GM23338 (cell line): ENCODE measurements at regions not wholly inside any gene's neighbourhood (a gene's known extent, or its start where the extent isn't known, plus 50 kb on each side); places are given as distances from the start of the nearest gene placed in this dataset.

ENCODE experiments used
- ATAC-seq: fragments of 200-7000 bp; cut with Tn5 transposase; 3 replicates; pipeline ENCODE4 v1.9.1; 2020
- DNase-seq: peaks from one replicate; pipeline ENCODE4 v3.0.0-alpha.2; 2015; ENCODE audit warnings: low spot score
- H2AFZ ChIP-seq: fragments of 200-600 bp; sonication (generic); 2 replicates; pipeline ENCODE4 v1.8.0; 2016; ENCODE audit warnings: antibody characterized with exemption, mild to moderate bottlenecking, moderate library complexity
- H3F3A ChIP-seq: fragments of 200-600 bp; sonication (generic); replicated peaks from 2 replicates; pipeline ENCODE4 v1.8.0; 2017; ENCODE audit warnings: antibody characterized with exemption, mixed run types, low read depth
- H3K27ac ChIP-seq: fragments of 200-600 bp; sonication (generic); 2 replicates; pipeline ENCODE4 v1.6.1; 2016; ENCODE audit warnings: low read depth
- H3K27me3 ChIP-seq: fragments of 200-600 bp; sonication (generic); 2 replicates; pipeline ENCODE4 v1.8.0; 2016; ENCODE audit warnings: mild to moderate bottlenecking, mixed run types, moderate library complexity; ENCODE audit not compliant: insufficient read depth
- H3K36me3 ChIP-seq: fragments of 200-600 bp; sonication (generic); 2 replicates; pipeline ENCODE4 v1.8.0; 2016; ENCODE audit warnings: mild to moderate bottlenecking; ENCODE audit not compliant: insufficient read depth
- H3K4me1 ChIP-seq: fragments of 200-600 bp; sonication (generic); 2 replicates; pipeline ENCODE4 v1.8.0; 2016; ENCODE audit warnings: mild to moderate bottlenecking, moderate library complexity; ENCODE audit not compliant: insufficient read depth
- H3K4me2 ChIP-seq: fragments of 200-600 bp; sonication (generic); 2 replicates; pipeline ENCODE4 v1.7.1; 2017; ENCODE audit warnings: mixed run types
- H3K4me3 ChIP-seq: fragments of 200-600 bp; sonication (generic); 2 replicates; pipeline ENCODE4 v1.6.1; 2016; ENCODE audit warnings: mixed run types
- H3K79me2 ChIP-seq: fragments of 200-600 bp; sonication (generic); replicated peaks from 2 replicates; pipeline ENCODE4 v1.8.0; 2017; ENCODE audit warnings: mild to moderate bottlenecking; ENCODE audit not compliant: insufficient read depth
- H3K9me2 ChIP-seq: fragments of 200-600 bp; sonication (generic); 2 replicates; pipeline ENCODE4 v1.8.0; 2017; ENCODE audit not compliant: insufficient read depth
- H4K20me1 ChIP-seq: fragments of 200-600 bp; sonication (generic); replicated peaks from 2 replicates; pipeline ENCODE4 v1.8.0; 2017; ENCODE audit warnings: mild to moderate bottlenecking; ENCODE audit not compliant: insufficient read depth
- H3K27ac Mint-ChIP-seq: 2 replicates; pipeline ENCODE4 v1.8.0; 2020; ENCODE audit warnings: inconsistent platforms, mild to moderate bottlenecking, moderate library complexity, mixed read lengths
- H3K27me3 Mint-ChIP-seq: 3 replicates; pipeline ENCODE4 v1.8.0; 2022; ENCODE audit warnings: low read depth, mild to moderate bottlenecking, moderate library complexity, mixed read lengths, inconsistent platforms; ENCODE audit not compliant: insufficient read depth, poor library complexity
- H3K36me3 Mint-ChIP-seq: 3 replicates; pipeline ENCODE4 v1.8.0; 2021; ENCODE audit warnings: low read depth, mild to moderate bottlenecking, inconsistent platforms, moderate library complexity, mixed read lengths
- H3K4me1 Mint-ChIP-seq: 3 replicates; pipeline ENCODE4 v1.8.0; 2020; ENCODE audit warnings: mild to moderate bottlenecking, inconsistent platforms, mixed read lengths
- H3K4me3 Mint-ChIP-seq: 3 replicates; pipeline ENCODE4 v1.8.0; 2021; ENCODE audit warnings: moderate library complexity, mild to moderate bottlenecking, inconsistent platforms, mixed read lengths
- H3K9me3 Mint-ChIP-seq: 3 replicates; pipeline ENCODE4 v1.8.0; 2020; ENCODE audit warnings: moderate library complexity, mild to moderate bottlenecking, inconsistent platforms, mixed read lengths
- CREB1 ChIP-seq: fragments of 250-450 bp; sonication (Bioruptor Pico); IDR thresholded peaks from 2 replicates; pipeline ENCODE4 v1.5.0; 2020; ENCODE audit warnings: low read depth, mild to moderate bottlenecking, moderate library complexity
- CTCF ChIP-seq, 2 experiments: fragments of 200-600 bp in 1 of 2; sonication (generic) in 1 of 2; conservative IDR thresholded peaks; 2 replicates each; pipeline versions ENCODE4 v1.5.1 to v1.6.1; 2016 to 2017; ENCODE audit warnings: antibody characterized with exemption in 2 of 2, low read depth in 2 of 2, mild to moderate bottlenecking in 2 of 2, moderate library complexity in 1 of 2
- ETS1 ChIP-seq: IDR thresholded peaks from 2 replicates; pipeline ENCODE4 v1.6.1; 2016; ENCODE audit warnings: antibody characterized with exemption
- EZH2phosphoT487 ChIP-seq: fragments of 200-600 bp; sonication (generic); IDR thresholded peaks from one replicate; pipeline ENCODE4 v1.8.1; 2018; ENCODE audit warnings: antibody characterized with exemption; ENCODE audit not compliant: unreplicated experiment
- NANOG ChIP-seq: IDR thresholded peaks from 2 replicates; pipeline ENCODE4 v1.6.1; 2016; ENCODE audit warnings: antibody characterized with exemption, borderline replicate concordance
- POLR2AphosphoS5 ChIP-seq: IDR thresholded peaks from 2 replicates; pipeline ENCODE4 v1.6.1; 2016; ENCODE audit warnings: antibody characterized with exemption, low read depth
- REST ChIP-seq: IDR thresholded peaks from one replicate; pipeline ENCODE4 v1.6.1; 2018; ENCODE audit warnings: antibody characterized with exemption; ENCODE audit not compliant: unreplicated experiment
- ZNF114 ChIP-seq: fragments of 250-450 bp; sonication (Bioruptor Pico); IDR thresholded peaks from 2 replicates; pipeline ENCODE4 v1.5.0; 2020; ENCODE audit warnings: mild to moderate bottlenecking, moderate library complexity
- ZNF462 ChIP-seq: fragments of 250-450 bp; sonication (Bioruptor Pico); IDR thresholded peaks from 2 replicates; pipeline ENCODE4 v1.5.0; 2020; ENCODE audit warnings: mild to moderate bottlenecking, moderate library complexity

GRCh38 chr12:30092983-30093617, 309.4 kb upstream of the TMTC1 start:
- H2AFZ ChIP-seq, result peak overlapping the region; percentile 30; the same call in 1 of the 2 replicates
- Mint-ChIP-seq H3K4me3 (no peak overlapping the region), H3K9me3 (no peaks in the 10 kb centered on the region), H3K27me3 (no peaks in the 10 kb centered on the region), H3K36me3 (no peaks in the 10 kb centered on the region; the same call in 2 of the 3 replicates), H3K4me1 (peaks cover 15% of the 10 kb centered on the region; the same call in 2 of the 3 replicates), H3K27ac (no peak overlapping the region)
- H3K36me3 ChIP-seq, result no peaks in the 10 kb centered on the region
- TF ChIP-seq POLR2AphosphoS5 (no peak), ETS1 (no peak), NANOG (no peak)
- no peak overlapping the region for H3K4me2 ChIP-seq
- no peaks in the 10 kb centered on the region for H3K79me2 ChIP-seq
- peaks cover 7% of the 10 kb centered on the region for H3K4me1 ChIP-seq
- no peaks in the 10 kb centered on the region for H3K9me2 ChIP-seq
- DNase-seq (no peak), ATAC-seq (no peak)
- H3F3A ChIP-seq, result no peaks in the 10 kb centered on the region
- no peak overlapping the region for H3K27ac ChIP-seq
- H4K20me1 ChIP-seq, result no peaks in the 10 kb centered on the region
- no peaks in the 10 kb centered on the region for H3K27me3 ChIP-seq
- no peak overlapping the region for H3K4me3 ChIP-seq

- no peaks in the 10 kb centered on the region for H3K27me3 ChIP-seq
- H3K9me3 Mint-ChIP-seq, result no peaks in the 10 kb centered on the region
- H3K4me3 ChIP-seq, result no peak overlapping the region
- no peaks in the 10 kb centered on the region for H3K4me1 Mint-ChIP-seq
- no peak overlapping the region for H3K4me3 Mint-ChIP-seq
- no peaks in the 10 kb centered on the region for H3K4me1 ChIP-seq
- H3K27ac ChIP-seq, result no peak overlapping the region
- H3K9me2 ChIP-seq, result peaks cover 5% of the 10 kb centered on the region; the same call in 1 of the 2 replicates
- no peak overlapping the region for H3K4me2 ChIP-seq
- H2AFZ ChIP-seq, result no peak overlapping the region
- H3K79me2 ChIP-seq, result no peaks in the 10 kb centered on the region
- no peaks in the 10 kb centered on the region for H4K20me1 ChIP-seq
- DNase-seq, result no peak
- H3K36me3 Mint-ChIP-seq, result no peaks in the 10 kb centered on the region; the same call in 2 of the 3 replicates
- no peaks in the 10 kb centered on the region for H3K27me3 Mint-ChIP-seq
- H3K36me3 ChIP-seq, result no peaks in the 10 kb centered on the region
- ATAC-seq, result no peak
- H3F3A ChIP-seq, result no peaks in the 10 kb centered on the region
- H3K27ac Mint-ChIP-seq, result no peak overlapping the region
- TF ChIP-seq CREB1 (CRISPR knock-in tag) (no peak), ZNF462 (CRISPR knock-in tag) (no peak), CTCF (conservative IDR thresholded peaks at IDR 0.05; ENCODE audit: low read depth in 2 of 2) (no peak), POLR2AphosphoS5 (no peak), NANOG (no peak), EZH2phosphoT487 (no peak), REST (no peak), ZNF114 (CRISPR knock-in tag) (no peak)
Observed at GRCh38 chr12:30090258-30090657, 306.5 kb upstream of the TMTC1 start.
